DMS79 treated with DMSO at 0.1 percent for 48 hours (cell line): ENCODE measurements at regions not wholly inside any gene's neighbourhood (a gene's known extent, or its start where the extent isn't known, plus 50 kb on each side); places are given as distances from the start of the nearest gene placed in this dataset.
"Not testable (repeated sequence)": the region's sequence is repeated elsewhere in the genome, so short reads cannot be mapped to it uniquely, and the experiment has no call there.

Experiments
- DNase-seq: peaks from one replicate; lab custom pipeline; 2025; lab: John Stamatoyannopoulos, UW

- not testable (repeated sequence) for DNase-seq
Observed at GRCh38 chr10:33007731-33008381, 49.8 kb upstream of the ITGB1 start.
